Prostate gland (tissue), 2 donors: ENCODE measurements at regions not wholly inside any gene's neighbourhood (a gene's known extent, or its start where the extent isn't known, plus 50 kb on each side); places are given as distances from the start of the nearest gene placed in this dataset.

Experiments used
- POLR2AphosphoS5 ChIP-seq: sonication (generic); formaldehyde crosslinking; IDR thresholded peaks from one replicate; pipeline ENCODE4 v1.6.1; 2017; ENCODE audit warnings: antibody characterized with exemption
- TF ChIP-seq, protein P1 (sequence below), 4 experiments: fragments of 200-600 bp in 2 of 4; fragments of 450-650 bp in 2 of 4; sonication (generic) in 2 of 4; IDR thresholded peaks; 1 replicate in 3 of 4; 2 replicates in 1 of 4; pipeline ENCODE4 v1.5.1; 2016 to 2019; ENCODE audit warnings: antibody characterized with exemption in 4 of 4, mild to moderate bottlenecking in 2 of 4, moderate library complexity in 2 of 4

DNA sequence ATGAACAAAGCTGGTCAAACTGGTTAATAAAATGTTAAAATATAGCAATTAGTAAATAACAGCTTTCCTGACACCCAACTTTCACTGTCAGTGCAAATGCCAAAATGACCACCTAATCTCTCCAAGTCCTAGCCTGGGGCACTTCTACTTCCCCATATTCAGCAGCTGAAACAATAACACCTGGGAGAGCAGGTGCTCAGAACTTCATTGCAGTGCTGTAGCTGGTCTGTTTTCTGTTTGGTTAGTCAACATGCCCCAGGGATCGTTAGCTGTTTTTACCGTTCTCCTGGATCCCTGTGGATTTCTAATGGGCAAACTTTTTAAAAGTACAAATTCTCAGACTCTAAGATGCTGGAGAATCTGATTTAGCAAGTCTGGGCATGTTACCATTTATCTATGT is 759.7 kb downstream of the GALC start:
- TF ChIP-seq, protein P1, sequence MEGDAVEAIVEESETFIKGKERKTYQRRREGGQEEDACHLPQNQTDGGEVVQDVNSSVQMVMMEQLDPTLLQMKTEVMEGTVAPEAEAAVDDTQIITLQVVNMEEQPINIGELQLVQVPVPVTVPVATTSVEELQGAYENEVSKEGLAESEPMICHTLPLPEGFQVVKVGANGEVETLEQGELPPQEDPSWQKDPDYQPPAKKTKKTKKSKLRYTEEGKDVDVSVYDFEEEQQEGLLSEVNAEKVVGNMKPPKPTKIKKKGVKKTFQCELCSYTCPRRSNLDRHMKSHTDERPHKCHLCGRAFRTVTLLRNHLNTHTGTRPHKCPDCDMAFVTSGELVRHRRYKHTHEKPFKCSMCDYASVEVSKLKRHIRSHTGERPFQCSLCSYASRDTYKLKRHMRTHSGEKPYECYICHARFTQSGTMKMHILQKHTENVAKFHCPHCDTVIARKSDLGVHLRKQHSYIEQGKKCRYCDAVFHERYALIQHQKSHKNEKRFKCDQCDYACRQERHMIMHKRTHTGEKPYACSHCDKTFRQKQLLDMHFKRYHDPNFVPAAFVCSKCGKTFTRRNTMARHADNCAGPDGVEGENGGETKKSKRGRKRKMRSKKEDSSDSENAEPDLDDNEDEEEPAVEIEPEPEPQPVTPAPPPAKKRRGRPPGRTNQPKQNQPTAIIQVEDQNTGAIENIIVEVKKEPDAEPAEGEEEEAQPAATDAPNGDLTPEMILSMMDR (IDR thresholded peaks at IDR 0.05), result no peak
- TF ChIP-seq POLR2AphosphoS5, result no peak
